IMR-90 (cell line): ENCODE measurements at regions not wholly inside any gene's neighbourhood (a gene's known extent, or its start where the extent isn't known, plus 50 kb on each side); places are given as distances from the start of the nearest gene placed in this dataset.

Source experiments
- ATAC-seq: fragments of 200-7000 bp; cut with Tn5 transposase; 2 replicates; pipeline ENCODE4 v1.9.1; 2020; ENCODE audit warnings: low read depth, mild to moderate bottlenecking, moderate library complexity
- BruUV-seq: library from RNA; stranded (reverse); fragments of 400-500 nt; replicated peaks from 2 replicates; lab custom pipeline; 2021; lab: Mats Ljungman, UMichigan
- CTCF ChIA-PET: fragments of 300-600 bp; formaldehyde crosslinking; extraction: SDS; loops from one replicate; lab custom pipeline; 2021; ENCODE audit warnings: antibody characterized with exemption; lab: Yijun Ruan, JAX
- POLR2A ChIA-PET: fragments of 300-600 bp; sonication (Branson Sonifier 250); formaldehyde crosslinking; loops from one replicate; lab custom pipeline; 2022; ENCODE audit warnings: antibody characterized with exemption; ENCODE audit not compliant: unreplicated experiment; lab: Charles Lee
- DNase-seq: peaks from one replicate; pipeline ENCODE4 v3.0.0; 2013
- H2AFZ ChIP-seq: replicated peaks from 2 replicates; pipeline ENCODE3; 2013; ENCODE audit warnings: low read length, mild to moderate bottlenecking; ENCODE audit not compliant: poor library complexity
- H2AK5ac ChIP-seq: 2 replicates; pipeline ENCODE4 v1.6.1; 2013; ENCODE audit warnings: low read depth, low read length, inconsistent platforms
- H2AK9ac ChIP-seq: replicated peaks from 2 replicates; pipeline ENCODE3; 2013; ENCODE audit warnings: mild to moderate bottlenecking, low read depth, low read length, moderate library complexity; ENCODE audit not compliant: poor library complexity
- H2BK120ac ChIP-seq: 2 replicates; pipeline ENCODE4 v1.6.1; 2013; ENCODE audit warnings: low read depth, low read length, inconsistent platforms
- H2BK15ac ChIP-seq: 3 replicates; pipeline ENCODE4 v1.6.1; 2013; ENCODE audit warnings: low read depth, low read length, inconsistent platforms
- H2BK20ac ChIP-seq: 2 replicates; pipeline ENCODE4 v1.6.1; 2013; ENCODE audit warnings: low read depth, mild to moderate bottlenecking, inconsistent platforms, low read length, moderate library complexity
- H2BK5ac ChIP-seq: 2 replicates; pipeline ENCODE4 v1.6.1; 2013; ENCODE audit warnings: mild to moderate bottlenecking, low read depth, low read length, inconsistent platforms; ENCODE audit not compliant: poor library complexity, severe bottlenecking
- H3K14ac ChIP-seq: replicated peaks from 2 replicates; pipeline ENCODE4 v1.6.1; 2013; ENCODE audit warnings: low read depth, low read length, inconsistent platforms
- H3K18ac ChIP-seq: 2 replicates; pipeline ENCODE4 v1.6.1; 2013; ENCODE audit warnings: low read depth, low read length, control low read depth
- H3K23ac ChIP-seq: 2 replicates; pipeline ENCODE4 v1.6.1; 2013; ENCODE audit warnings: low read depth, low read length, inconsistent platforms
- H3K27ac ChIP-seq: 2 replicates; pipeline ENCODE4 v1.5.1; 2013; ENCODE audit warnings: mild to moderate bottlenecking, control low read depth, low read length; ENCODE audit not compliant: insufficient read depth
- H3K27me3 ChIP-seq: 2 replicates; pipeline ENCODE4 v1.6.1; 2013; ENCODE audit warnings: low read length; ENCODE audit not compliant: control insufficient read depth, insufficient read depth
- H3K36me3 ChIP-seq: 2 replicates; pipeline ENCODE4 v1.6.1; 2013; ENCODE audit warnings: low read length, mixed read lengths; ENCODE audit not compliant: control insufficient read depth, insufficient read depth
- H3K4ac ChIP-seq: 2 replicates; pipeline ENCODE4 v1.6.1; 2013; ENCODE audit warnings: low read depth, low read length, inconsistent platforms
- H3K4me1 ChIP-seq: 2 replicates; pipeline ENCODE4 v1.6.1; 2013; ENCODE audit warnings: low read length, mixed read lengths; ENCODE audit not compliant: control insufficient read depth, insufficient read depth
- H3K4me2 ChIP-seq: 2 replicates; pipeline ENCODE4 v1.6.1; 2013; ENCODE audit warnings: low read depth, mild to moderate bottlenecking, control low read depth, low read length, moderate library complexity
- H3K4me3 ChIP-seq: 2 replicates; pipeline ENCODE4 v1.5.1; 2013; ENCODE audit warnings: low read depth, mild to moderate bottlenecking, control low read depth, low read length, moderate library complexity; ENCODE audit not compliant: insufficient read depth
- H3K56ac ChIP-seq: 2 replicates; pipeline ENCODE4 v1.6.1; 2013; ENCODE audit warnings: low read length, inconsistent platforms; ENCODE audit not compliant: insufficient read depth; ENCODE audit errors: extremely low read depth
- H3K79me1 ChIP-seq, 2 experiments: 2 replicates each; pipeline ENCODE4 v1.6.1; 2013; ENCODE audit warnings: low read length in 2 of 2, inconsistent platforms in 1 of 2, low read depth in 1 of 2
- H3K9ac ChIP-seq: 2 replicates; pipeline ENCODE4 v1.6.1; 2013; ENCODE audit warnings: low read depth, low read length, control low read depth
- H3K9me1 ChIP-seq: 2 replicates; pipeline ENCODE4 v1.6.1; 2013; ENCODE audit warnings: low read length, inconsistent platforms; ENCODE audit not compliant: insufficient read depth
- H3K9me3 ChIP-seq: 2 replicates; pipeline ENCODE4 v1.6.1; 2013; ENCODE audit warnings: low read length; ENCODE audit not compliant: control insufficient read depth, insufficient read depth
- H4K20me1 ChIP-seq: 2 replicates; pipeline ENCODE4 v1.6.1; 2013; ENCODE audit warnings: low read length, inconsistent platforms; ENCODE audit not compliant: insufficient read depth
- H4K5ac ChIP-seq: 2 replicates; pipeline ENCODE4 v1.6.1; 2013; ENCODE audit warnings: mild to moderate bottlenecking, low read depth, low read length, control low read depth
- H4K8ac ChIP-seq, 2 experiments: 2 replicates each; pipeline ENCODE4 v1.6.1; 2013; ENCODE audit warnings: low read depth in 2 of 2, low read length in 2 of 2, control low read depth in 1 of 2, inconsistent platforms in 1 of 2
- H4K91ac ChIP-seq: 2 replicates; pipeline ENCODE4 v1.6.1; 2013; ENCODE audit warnings: low read depth, low read length, inconsistent platforms; ENCODE audit not compliant: insufficient read depth
- CEBPB ChIP-seq: IDR thresholded peaks from 2 replicates; pipeline ENCODE4 v1.6.1; 2012; ENCODE audit warnings: low read depth, low read length, improper control_type of control experiment
- NFE2L2 ChIP-seq: fragments of 150-350 bp; IDR thresholded peaks from 2 replicates; pipeline ENCODE4 v1.6.1; 2016; ENCODE audit warnings: low read depth, mild to moderate bottlenecking, low read length
- WGBS, 2 experiments: methylation state at CpG; one replicate each; pipeline versions ENCODE4 v1.1.5 to v1.1.7; 2013; ENCODE audit warnings: missing lambda C conversion rate in 2 of 2; ENCODE audit not compliant: insufficient read length in 1 of 2; ENCODE audit errors: extremely low coverage in 2 of 2; 5-methylcytosine and 5-hydroxymethylcytosine counted together
- dilution Hi-C: fragments of 300-500 bp; cut with HindIII; formaldehyde crosslinking; loops from one replicate; pipeline ENCODE4 v1.14.3; 2018; ENCODE audit warnings: low sequenced_read_pairs; ENCODE audit not compliant: unreplicated experiment
- in situ Hi-C: fragments of 300-500 bp; cut with MboI; formaldehyde crosslinking; loops from 3 replicates; pipeline ENCODE4 v1.14.3; 2019; ENCODE audit warnings: low sequenced_read_pairs, inconsistent platforms, mixed read lengths
- intact Hi-C: fragments of 100-400 bp; cut with micrococcal nuclease; formaldehyde crosslinking; loops from 2 replicates; pipeline ENCODE4 v1.10.0; 2022

DNA sequence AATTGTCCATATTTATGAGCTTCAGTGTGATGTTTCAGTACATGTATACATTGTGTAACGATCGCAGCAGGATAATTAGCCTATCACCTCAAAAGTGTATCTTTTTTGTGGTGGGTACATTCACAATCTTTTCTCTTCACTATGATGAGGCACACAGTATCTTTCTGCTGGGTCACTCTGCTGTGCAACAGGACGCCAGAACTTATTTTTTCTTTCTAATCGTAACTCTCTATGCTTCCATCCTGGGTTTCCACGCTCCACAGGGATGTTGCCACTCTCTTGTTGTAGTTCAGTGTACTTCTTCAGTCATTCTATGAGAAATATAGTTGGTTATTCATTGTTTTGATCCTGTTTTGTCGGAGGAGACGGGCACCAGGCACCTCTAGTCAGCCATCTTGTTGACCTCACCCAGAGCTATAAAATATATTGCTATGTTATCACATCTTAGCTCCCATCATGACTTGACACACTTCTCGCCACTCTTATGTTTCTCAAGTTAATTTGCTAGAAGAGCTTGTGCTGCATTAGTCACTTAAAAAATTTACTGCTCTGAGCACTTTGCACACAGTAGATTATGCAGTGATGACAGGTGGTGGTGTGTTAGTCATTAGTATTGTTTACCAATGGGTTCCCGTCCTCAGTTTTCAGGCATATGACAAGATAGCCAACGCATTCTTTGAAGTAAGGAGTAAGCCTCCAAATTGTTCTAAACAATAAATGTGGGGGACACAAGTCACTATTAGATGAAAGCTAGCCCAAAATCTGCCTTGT, 1002.7 kb upstream of the PCDH7 start:
- Histone ChIP-seq H3K27me3 (no peaks in the 10 kb centered on the region), H3K23ac (no peak overlapping the region), H2BK120ac (no peak overlapping the region), H3K36me3 (no peaks in the 10 kb centered on the region), H3K27ac (no peak overlapping the region), H3K14ac (no peak overlapping the region), H2BK15ac (no peak overlapping the region), H4K20me1 (no peaks in the 10 kb centered on the region), H4K8ac (no peak overlapping the region), H3K4ac (no peak overlapping the region), H3K56ac (no peak overlapping the region), H2AK5ac (no peak overlapping the region), H3K9me3 (no peaks in the 10 kb centered on the region), H3K9me1 (no peaks in the 10 kb centered on the region), H2BK5ac (no peak overlapping the region), H2BK20ac (no peak overlapping the region), H3K4me3 (no peak overlapping the region), H2AK9ac (no peak overlapping the region), H3K79me1 (no peaks in the 10 kb centered on the region), H3K4me2 (no peak overlapping the region), H4K5ac (no peak overlapping the region), H3K18ac (no peak overlapping the region), H2AFZ (no peak overlapping the region), H4K91ac (no peak overlapping the region), H3K9ac (no peak overlapping the region), H3K4me1 (no peaks in the 10 kb centered on the region)
- intact Hi-C loops (no loop called here), in situ Hi-C loops (no loop called here), dilution Hi-C loops (no loop called here)
- no CpG with 5 or more reads among the region's 10 CpGs for WGBS, 2 experiments
- BruUV-seq = no TSS peak
- TF ChIP-seq CEBPB (no peak), NFE2L2 (0 out of 2 replicates have a peak, but pooled peaks have one; percentile 41)
- peak; percentile 23 for DNase-seq
- ATAC-seq = no peak
- POLR2A ChIA-PET = no interaction called here
- CTCF ChIA-PET = no interaction called here
